ENCODE measurements at regions not wholly inside any gene's neighbourhood (a gene's known extent, or its start where the extent isn't known, plus 50 kb on each side); places are given as distances from the start of the nearest gene placed in this dataset.

DNA sequence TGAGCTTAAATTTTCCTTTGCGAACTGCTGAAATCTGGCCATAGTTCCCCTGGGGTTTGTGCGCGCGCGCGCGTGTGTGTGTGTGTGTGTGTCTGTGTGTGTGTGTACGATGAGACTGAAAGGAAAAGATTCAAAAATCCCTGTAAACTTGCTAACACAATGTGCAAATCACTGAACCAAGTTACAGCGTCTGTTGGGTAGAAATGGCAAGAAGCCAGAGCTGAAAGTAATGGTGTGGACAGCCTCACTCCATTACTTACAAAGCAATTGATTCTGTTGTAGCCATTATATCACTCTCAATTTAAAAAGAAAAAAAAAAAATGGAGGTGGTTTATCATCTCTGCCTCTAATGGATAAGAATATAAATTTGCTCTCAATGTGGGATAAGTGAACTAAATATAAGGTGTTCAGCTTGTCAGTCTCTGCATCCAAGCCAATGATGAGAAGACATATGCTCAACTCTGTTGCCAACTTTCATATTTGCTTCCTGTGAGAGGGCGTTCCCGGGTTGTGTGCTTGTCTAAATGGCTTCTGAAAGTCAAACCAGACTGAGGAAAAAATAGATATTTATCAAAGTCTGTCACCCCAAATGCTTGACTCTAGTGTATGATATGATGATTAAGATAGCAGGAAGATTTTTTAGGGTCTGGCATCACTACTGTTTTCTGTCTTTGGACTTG is 422.2 kb downstream of the ZNF385D start:
- TF ChIP-seq ZNF274 (IDR thresholded peaks at IDR 0.05; ENCODE audit: low read length) (no peak), ZNF274 (tag by site-specific recombination; IDR thresholded peaks at IDR 0.05; ENCODE audit: borderline replicate concordance) (no peak), GLIS2 (tag by site-specific recombination; IDR thresholded peaks at IDR 0.05) (no peak), ZNF404 (tag by site-specific recombination; IDR thresholded peaks at IDR 0.05) (no peak), KLF8 (tag by site-specific recombination; IDR thresholded peaks at IDR 0.05) (no peak), ZNF324 (tag by site-specific recombination; IDR thresholded peaks at IDR 0.05) (no peak), ZNF24 (tag by site-specific recombination; IDR thresholded peaks at IDR 0.05) (no peak), ZXDB (tag by site-specific recombination; IDR thresholded peaks at IDR 0.05) (no peak), ZNF510 (tag by site-specific recombination; IDR thresholded peaks at IDR 0.05; ENCODE audit: insufficient replicate concordance) (no peak), ZNF416 (tag by site-specific recombination; IDR thresholded peaks at IDR 0.05) (no peak), ZNF302 (tag by site-specific recombination; IDR thresholded peaks at IDR 0.05; ENCODE audit: low read depth) (no peak), ZNF791 (tag by site-specific recombination; IDR thresholded peaks at IDR 0.05) (no peak), ZNF707 (tag by site-specific recombination; IDR thresholded peaks at IDR 0.05) (no peak)
- TF ChIP-seq, protein P1, sequence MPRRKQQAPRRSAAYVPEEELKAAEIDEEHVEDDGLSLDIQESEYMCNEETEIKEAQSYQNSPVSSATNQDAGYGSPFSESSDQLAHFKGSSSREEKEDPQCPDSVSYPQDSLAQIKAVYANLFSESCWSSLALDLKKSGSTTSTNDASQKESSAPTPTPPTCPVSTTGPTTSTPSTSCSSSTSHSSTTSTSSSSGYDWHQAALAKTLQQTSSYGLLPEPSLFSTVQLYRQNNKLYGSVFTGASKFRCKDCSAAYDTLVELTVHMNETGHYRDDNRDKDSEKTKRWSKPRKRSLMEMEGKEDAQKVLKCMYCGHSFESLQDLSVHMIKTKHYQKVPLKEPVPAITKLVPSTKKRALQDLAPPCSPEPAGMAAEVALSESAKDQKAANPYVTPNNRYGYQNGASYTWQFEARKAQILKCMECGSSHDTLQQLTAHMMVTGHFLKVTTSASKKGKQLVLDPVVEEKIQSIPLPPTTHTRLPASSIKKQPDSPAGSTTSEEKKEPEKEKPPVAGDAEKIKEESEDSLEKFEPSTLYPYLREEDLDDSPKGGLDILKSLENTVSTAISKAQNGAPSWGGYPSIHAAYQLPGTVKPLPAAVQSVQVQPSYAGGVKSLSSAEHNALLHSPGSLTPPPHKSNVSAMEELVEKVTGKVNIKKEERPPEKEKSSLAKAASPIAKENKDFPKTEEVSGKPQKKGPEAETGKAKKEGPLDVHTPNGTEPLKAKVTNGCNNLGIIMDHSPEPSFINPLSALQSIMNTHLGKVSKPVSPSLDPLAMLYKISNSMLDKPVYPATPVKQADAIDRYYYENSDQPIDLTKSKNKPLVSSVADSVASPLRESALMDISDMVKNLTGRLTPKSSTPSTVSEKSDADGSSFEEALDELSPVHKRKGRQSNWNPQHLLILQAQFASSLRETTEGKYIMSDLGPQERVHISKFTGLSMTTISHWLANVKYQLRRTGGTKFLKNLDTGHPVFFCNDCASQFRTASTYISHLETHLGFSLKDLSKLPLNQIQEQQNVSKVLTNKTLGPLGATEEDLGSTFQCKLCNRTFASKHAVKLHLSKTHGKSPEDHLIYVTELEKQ (tag by site-specific recombination; IDR thresholded peaks at IDR 0.05; ENCODE audit: borderline replicate concordance) = no peak
- TF ChIP-seq, protein P2, sequence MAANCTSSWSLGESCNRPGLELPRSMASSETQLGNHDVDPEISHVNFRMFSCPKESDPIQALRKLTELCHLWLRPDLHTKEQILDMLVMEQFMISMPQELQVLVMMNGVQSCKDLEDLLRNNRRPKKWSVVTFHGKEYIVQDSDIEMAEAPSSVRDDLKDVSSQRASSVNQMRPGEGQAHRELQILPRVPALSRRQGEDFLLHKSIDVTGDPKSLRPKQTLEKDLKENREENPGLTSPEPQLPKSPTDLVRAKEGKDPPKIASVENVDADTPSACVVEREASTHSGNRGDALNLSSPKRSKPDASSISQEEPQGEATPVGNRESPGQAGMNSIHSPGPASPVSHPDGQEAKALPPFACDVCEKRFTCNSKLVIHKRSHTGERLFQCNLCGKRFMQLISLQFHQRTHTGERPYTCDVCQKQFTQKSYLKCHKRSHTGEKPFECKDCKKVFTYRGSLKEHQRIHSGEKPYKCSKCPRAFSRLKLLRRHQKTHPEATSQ (tag by site-specific recombination; IDR thresholded peaks at IDR 0.05) = no peak
- TF ChIP-seq, protein P3, sequence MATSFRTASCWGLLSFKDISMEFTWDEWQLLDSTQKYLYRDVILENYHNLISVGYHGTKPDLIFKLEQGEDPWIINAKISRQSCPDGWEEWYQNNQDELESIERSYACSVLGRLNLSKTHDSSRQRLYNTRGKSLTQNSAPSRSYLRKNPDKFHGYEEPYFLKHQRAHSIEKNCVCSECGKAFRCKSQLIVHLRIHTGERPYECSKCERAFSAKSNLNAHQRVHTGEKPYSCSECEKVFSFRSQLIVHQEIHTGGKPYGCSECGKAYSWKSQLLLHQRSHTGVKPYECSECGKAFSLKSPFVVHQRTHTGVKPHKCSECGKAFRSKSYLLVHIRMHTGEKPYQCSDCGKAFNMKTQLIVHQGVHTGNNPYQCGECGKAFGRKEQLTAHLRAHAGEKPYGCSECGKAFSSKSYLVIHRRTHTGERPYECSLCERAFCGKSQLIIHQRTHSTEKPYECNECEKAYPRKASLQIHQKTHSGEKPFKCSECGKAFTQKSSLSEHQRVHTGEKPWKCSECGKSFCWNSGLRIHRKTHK (tag by site-specific recombination; IDR thresholded peaks at IDR 0.05) = no peak
- H3K36me3 ChIP-seq (ENCODE audit: control insufficient read depth in 2 of 2, insufficient read depth in 1 of 2, low read length in 2 of 2) = no peaks in the 10 kb centered on the region
- H3K4me1 ChIP-seq (ENCODE audit: control insufficient read depth, insufficient read depth, low read length) = no peaks in the 10 kb centered on the region
- no peak overlapping the region for H3K27ac ChIP-seq (ENCODE audit: extremely low read depth, low read depth, low read length)
- CTCF ChIA-PET = no interaction called here
- POLR2A ChIA-PET = no interaction called here
- no peak overlapping the region for H3K4me3 ChIP-seq (ENCODE audit: low read depth, low read length)
- no peaks in the 10 kb centered on the region for H3K9me3 ChIP-seq (ENCODE audit: control insufficient read depth, insufficient read depth, low read depth, low read length)

DNA sequence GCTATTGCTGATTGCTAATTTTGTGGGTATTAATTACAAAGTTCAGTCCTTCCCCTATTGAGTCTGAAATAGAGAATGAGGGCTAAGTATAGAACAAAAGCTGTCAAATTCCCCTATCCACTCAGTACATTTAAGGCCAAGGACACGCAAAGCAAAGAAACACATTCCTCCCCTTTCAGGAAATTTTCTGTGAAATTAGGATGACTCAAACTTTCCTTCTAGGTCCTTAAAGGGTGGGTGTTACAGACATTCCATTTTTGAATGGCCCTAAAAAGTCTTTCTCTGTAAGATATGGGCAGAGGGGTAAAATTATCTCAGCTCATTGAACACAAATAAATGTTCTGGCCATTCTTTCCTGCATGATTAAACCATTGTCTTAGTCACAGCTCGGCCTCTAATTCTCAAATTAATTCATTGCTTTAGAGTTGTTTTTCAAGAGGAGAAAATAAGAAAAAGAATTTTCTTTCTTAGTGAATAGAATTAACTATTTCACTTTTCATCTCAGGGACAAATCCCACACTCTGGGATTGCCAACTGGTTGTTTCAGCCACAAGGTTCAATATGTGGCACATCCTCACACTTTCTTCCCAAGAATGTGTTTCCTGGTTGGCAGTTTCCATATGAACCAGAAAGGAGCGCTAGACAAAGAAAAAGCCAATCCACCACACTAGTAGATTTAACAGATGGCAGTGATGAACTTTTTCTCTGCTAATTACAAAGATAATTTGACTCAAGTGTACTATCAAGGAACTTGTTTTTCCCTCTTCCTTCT is 424.1 kb downstream of the ZNF385D start:
- Histone ChIP-seq H3K27ac (ENCODE audit: extremely low read depth, low read depth, low read length) (no peak overlapping the region), H3K36me3 (ENCODE audit: control insufficient read depth in 2 of 2, insufficient read depth in 1 of 2, low read length in 2 of 2) (no peaks in the 10 kb centered on the region), H3K9me3 (ENCODE audit: control insufficient read depth, insufficient read depth, low read depth, low read length) (no peaks in the 10 kb centered on the region), H3K4me3 (ENCODE audit: low read depth, low read length) (no peak overlapping the region), H3K4me1 (ENCODE audit: control insufficient read depth, insufficient read depth, low read length) (no peaks in the 10 kb centered on the region)
- ChIA-PET CTCF (no interaction called here), POLR2A (no interaction called here)
- TF ChIP-seq ZNF561 (tag by site-specific recombination; IDR thresholded peaks at IDR 0.05; ENCODE audit: borderline replicate concordance) = no peak
- TF ChIP-seq ZNF121 (tag by site-specific recombination; IDR thresholded peaks at IDR 0.05) = no peak
- TF ChIP-seq ZNF701 (tag by site-specific recombination; IDR thresholded peaks at IDR 0.05) = no peak
- no peak for TF ChIP-seq ZBTB7A (tag by site-specific recombination; IDR thresholded peaks at IDR 0.05; ENCODE audit: low read depth)
- no peak for TF ChIP-seq ZNF670 (tag by site-specific recombination; IDR thresholded peaks at IDR 0.05; ENCODE audit: low read depth)
- TF ChIP-seq REPIN1 (tag by site-specific recombination; IDR thresholded peaks at IDR 0.05; ENCODE audit: low read depth) = no peak
- TF ChIP-seq ZNF837 (tag by site-specific recombination; IDR thresholded peaks at IDR 0.05) = no peak
- TF ChIP-seq ZNF433 (tag by site-specific recombination; IDR thresholded peaks at IDR 0.05; ENCODE audit: low read depth) = no peak
- TF ChIP-seq OVOL3 (tag by site-specific recombination; IDR thresholded peaks at IDR 0.05) = no peak
- TF ChIP-seq ZFP41 (tag by site-specific recombination; IDR thresholded peaks at IDR 0.05; ENCODE audit: borderline replicate concordance) = no peak
- TF ChIP-seq, protein P4, sequence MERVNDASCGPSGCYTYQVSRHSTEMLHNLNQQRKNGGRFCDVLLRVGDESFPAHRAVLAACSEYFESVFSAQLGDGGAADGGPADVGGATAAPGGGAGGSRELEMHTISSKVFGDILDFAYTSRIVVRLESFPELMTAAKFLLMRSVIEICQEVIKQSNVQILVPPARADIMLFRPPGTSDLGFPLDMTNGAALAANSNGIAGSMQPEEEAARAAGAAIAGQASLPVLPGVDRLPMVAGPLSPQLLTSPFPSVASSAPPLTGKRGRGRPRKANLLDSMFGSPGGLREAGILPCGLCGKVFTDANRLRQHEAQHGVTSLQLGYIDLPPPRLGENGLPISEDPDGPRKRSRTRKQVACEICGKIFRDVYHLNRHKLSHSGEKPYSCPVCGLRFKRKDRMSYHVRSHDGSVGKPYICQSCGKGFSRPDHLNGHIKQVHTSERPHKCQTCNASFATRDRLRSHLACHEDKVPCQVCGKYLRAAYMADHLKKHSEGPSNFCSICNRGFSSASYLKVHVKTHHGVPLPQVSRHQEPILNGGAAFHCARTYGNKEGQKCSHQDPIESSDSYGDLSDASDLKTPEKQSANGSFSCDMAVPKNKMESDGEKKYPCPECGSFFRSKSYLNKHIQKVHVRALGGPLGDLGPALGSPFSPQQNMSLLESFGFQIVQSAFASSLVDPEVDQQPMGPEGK (tag by site-specific recombination; IDR thresholded peaks at IDR 0.05) = no peak
- no peak for TF ChIP-seq ZBTB20 (tag by site-specific recombination; IDR thresholded peaks at IDR 0.05)
